GM23248 (cell line): ENCODE measurements at regions not wholly inside any gene's neighbourhood (a gene's known extent, or its start where the extent isn't known, plus 50 kb on each side); places are given as distances from the start of the nearest gene placed in this dataset.

Experiments used
- DNase-seq: peaks from one replicate; pipeline ENCODE4 v3.0.0-alpha.2; 2015
- H2AFZ ChIP-seq: fragments of 200-600 bp; sonication (generic); 2 replicates; pipeline ENCODE4 v1.6.1; 2016; ENCODE audit warnings: antibody characterized with exemption
- H3F3A ChIP-seq: fragments of 200-600 bp; sonication (generic); 2 replicates; pipeline ENCODE4 v1.6.1; 2016; ENCODE audit warnings: mild to moderate bottlenecking, antibody characterized with exemption, mixed run types; ENCODE audit not compliant: insufficient read depth
- H3K27ac ChIP-seq: fragments of 200-600 bp; sonication (generic); 2 replicates; pipeline ENCODE4 v1.5.1; 2016; ENCODE audit warnings: mild to moderate bottlenecking
- H3K27me3 ChIP-seq: fragments of 200-600 bp; sonication (generic); replicated peaks from 2 replicates; pipeline ENCODE4 v1.6.1; 2016; ENCODE audit warnings: mild to moderate bottlenecking; ENCODE audit not compliant: insufficient read depth
- H3K36me3 ChIP-seq: fragments of 200-600 bp; sonication (generic); 2 replicates; pipeline ENCODE4 v1.6.1; 2016; ENCODE audit warnings: low read depth, mild to moderate bottlenecking
- H3K4me1 ChIP-seq: fragments of 200-600 bp; sonication (generic); 2 replicates; pipeline ENCODE4 v1.6.1; 2016; ENCODE audit warnings: mild to moderate bottlenecking; ENCODE audit not compliant: insufficient read depth
- H3K4me2 ChIP-seq: fragments of 200-600 bp; sonication (generic); one replicate; pipeline ENCODE4 v1.6.1; 2016; ENCODE audit warnings: mild to moderate bottlenecking; ENCODE audit not compliant: unreplicated experiment
- H3K4me3 ChIP-seq: fragments of 200-600 bp; sonication (generic); 2 replicates; pipeline ENCODE4 v1.5.1; 2016; ENCODE audit warnings: mild to moderate bottlenecking
- H3K79me2 ChIP-seq: fragments of 200-600 bp; sonication (generic); 2 replicates; pipeline ENCODE4 v1.6.1; 2016; ENCODE audit warnings: mild to moderate bottlenecking; ENCODE audit not compliant: insufficient read depth
- H3K9ac ChIP-seq: fragments of 200-600 bp; sonication (generic); 2 replicates; pipeline ENCODE4 v1.6.1; 2016; ENCODE audit warnings: mild to moderate bottlenecking
- H3K9me2 ChIP-seq: fragments of 200-600 bp; sonication (generic); 2 replicates; pipeline ENCODE4 v1.6.1; 2016; ENCODE audit warnings: mixed run types, mild to moderate bottlenecking, moderate library complexity; ENCODE audit not compliant: insufficient read depth
- H3K9me3 ChIP-seq: fragments of 200-600 bp; sonication (generic); one replicate; pipeline ENCODE4 v1.6.1; 2017; ENCODE audit warnings: low read depth
- H4K20me1 ChIP-seq: fragments of 200-600 bp; sonication (generic); 2 replicates; pipeline ENCODE4 v1.6.0; 2016; ENCODE audit not compliant: insufficient read depth
- EZH2 ChIP-seq: fragments of 200-600 bp; sonication (generic); IDR thresholded peaks from 2 replicates; pipeline ENCODE4 v1.6.1; 2018; ENCODE audit warnings: antibody characterized with exemption, mild to moderate bottlenecking; ENCODE audit not compliant: insufficient read depth, poor library complexity, severe bottlenecking
- EZH2phosphoT487 ChIP-seq: fragments of 200-600 bp; sonication (generic); IDR thresholded peaks from 2 replicates; pipeline ENCODE4 v1.6.1; 2018; ENCODE audit warnings: antibody characterized with exemption, moderate library complexity, mild to moderate bottlenecking, low read depth; ENCODE audit not compliant: insufficient read depth
- WGBS, 2 experiments: methylation state at CpG; one replicate each; pipeline ENCODE4 v1.1.6; 2015 to 2017; ENCODE audit warnings: low lambda C conversion rate in 2 of 2, low coverage in 1 of 2; ENCODE audit errors: missing lambda C conversion rate in 2 of 2; 5-methylcytosine and 5-hydroxymethylcytosine counted together
- in situ Hi-C: fragments of 300-500 bp; cut with MboI; formaldehyde crosslinking; loops from 2 replicates; pipeline ENCODE4 v1.15.0; 2020

- 2 to 3% methylated on average over 6 of the region's 6 CpGs for WGBS, 2 experiments
- Histone ChIP-seq H3K9me2 (no peaks in the 10 kb centered on the region), H3K9me3 (no peaks in the 10 kb centered on the region), H3K4me1 (no peaks in the 10 kb centered on the region), H3K4me2 (no peak overlapping the region), H3K79me2 (no peaks in the 10 kb centered on the region), H3K27ac (no peak overlapping the region), H4K20me1 (no peaks in the 10 kb centered on the region), H3K9ac (no peak overlapping the region), H3K4me3 (no peak overlapping the region), H3K27me3 (no peaks in the 10 kb centered on the region), H3K36me3 (no peaks in the 10 kb centered on the region), H3F3A (no peaks in the 10 kb centered on the region), H2AFZ (no peak overlapping the region)
- no peak for DNase-seq
- TF ChIP-seq EZH2 (no peak), EZH2phosphoT487 (no peak)
- in situ Hi-C loops, result no loop called here
Observed at GRCh38 chr11:134599299-134599771, 187.3 kb upstream of the B3GAT1 start.

- H3K9ac ChIP-seq, result no peak overlapping the region
- H4K20me1 ChIP-seq, result no peaks in the 10 kb centered on the region
- H3K4me2 ChIP-seq, result no peak overlapping the region
- no peak overlapping the region for H3K27ac ChIP-seq
- no peaks in the 10 kb centered on the region for H3K9me2 ChIP-seq
- no peak overlapping the region for H2AFZ ChIP-seq
- 27 to 31% methylated on average over 5 of the region's 5 CpGs for WGBS, 2 experiments
- no peaks in the 10 kb centered on the region for H3K27me3 ChIP-seq
- in situ Hi-C loops, result no loop called here
- no peak overlapping the region for H3K4me3 ChIP-seq
- no peaks in the 10 kb centered on the region for H3K36me3 ChIP-seq
- H3F3A ChIP-seq, result no peaks in the 10 kb centered on the region
- no peak for DNase-seq
- no peaks in the 10 kb centered on the region for H3K4me1 ChIP-seq
- no peaks in the 10 kb centered on the region for H3K9me3 ChIP-seq
- H3K79me2 ChIP-seq, result no peaks in the 10 kb centered on the region
- no peak for TF ChIP-seq EZH2phosphoT487
- no peak for TF ChIP-seq EZH2
Observed at GRCh38 chr11:134598368-134598767, 186.3 kb upstream of the B3GAT1 start.

GRCh38 chr11:134597452-134597851, 185.4 kb upstream of the B3GAT1 start:
- Histone ChIP-seq H3K4me2 (no peak overlapping the region), H3K4me3 (no peak overlapping the region), H3K27me3 (no peaks in the 10 kb centered on the region), H3K79me2 (no peaks in the 10 kb centered on the region), H2AFZ (no peak overlapping the region), H3K9ac (no peak overlapping the region), H3K4me1 (no peaks in the 10 kb centered on the region), H4K20me1 (no peaks in the 10 kb centered on the region), H3K27ac (no peak overlapping the region), H3F3A (no peaks in the 10 kb centered on the region), H3K36me3 (no peaks in the 10 kb centered on the region), H3K9me3 (no peaks in the 10 kb centered on the region), H3K9me2 (no peaks in the 10 kb centered on the region)
- WGBS, 2 experiments, result 55 to 63% methylated on average over 8 of the region's 8 CpGs
- TF ChIP-seq EZH2phosphoT487 (no peak), EZH2 (no peak)
- no peak for DNase-seq
- in situ Hi-C loops, result no loop called here

GRCh38 chr11:134596404-134596803, 184.4 kb upstream of the B3GAT1 start:
- TF ChIP-seq EZH2 (no peak), EZH2phosphoT487 (no peak)
- no peak overlapping the region for H3K4me2 ChIP-seq
- no peaks in the 10 kb centered on the region for H4K20me1 ChIP-seq
- no peak overlapping the region for H3K9ac ChIP-seq
- H3K27ac ChIP-seq, result no peak overlapping the region
- no peak overlapping the region for H3K4me3 ChIP-seq
- no peak overlapping the region for H2AFZ ChIP-seq
- no peaks in the 10 kb centered on the region for H3K9me2 ChIP-seq
- in situ Hi-C loops, result no loop called here
- H3F3A ChIP-seq, result no peaks in the 10 kb centered on the region
- H3K27me3 ChIP-seq, result no peaks in the 10 kb centered on the region
- H3K79me2 ChIP-seq, result no peaks in the 10 kb centered on the region
- 34 to 39% methylated on average over 3 of the region's 3 CpGs for WGBS, 2 experiments
- DNase-seq, result no peak
- H3K4me1 ChIP-seq, result no peaks in the 10 kb centered on the region
- H3K9me3 ChIP-seq, result no peaks in the 10 kb centered on the region
- no peaks in the 10 kb centered on the region for H3K36me3 ChIP-seq

GRCh38 chr11:134592391-134592990, 180.4 kb upstream of the B3GAT1 start:
- no peak overlapping the region for H3K9ac ChIP-seq
- H3K9me3 ChIP-seq, result no peaks in the 10 kb centered on the region
- H3K36me3 ChIP-seq, result no peaks in the 10 kb centered on the region
- H3K4me2 ChIP-seq, result no peak overlapping the region
- no peaks in the 10 kb centered on the region for H3F3A ChIP-seq
- no peak for DNase-seq
- no peak overlapping the region for H3K4me3 ChIP-seq
- no peaks in the 10 kb centered on the region for H3K79me2 ChIP-seq
- in situ Hi-C loops, result no loop called here
- no peaks in the 10 kb centered on the region for H3K4me1 ChIP-seq
- no peak overlapping the region for H3K27ac ChIP-seq
- H3K9me2 ChIP-seq, result no peaks in the 10 kb centered on the region
- TF ChIP-seq EZH2phosphoT487, result no peak
- no peak for TF ChIP-seq EZH2
- no peaks in the 10 kb centered on the region for H3K27me3 ChIP-seq
- H2AFZ ChIP-seq, result no peak overlapping the region
- H4K20me1 ChIP-seq, result no peaks in the 10 kb centered on the region
